ENCODE measurements at regions not wholly inside any gene's neighbourhood (a gene's known extent, or its start where the extent isn't known, plus 50 kb on each side); places are given as distances from the start of the nearest gene placed in this dataset.

GRCh38 chr16:22635801-22636200, 125.1 kb downstream of the NPIPB5 start:
- Histone ChIP-seq H3K4me3 (ENCODE audit: low read length in 3 of 3) (no peak overlapping the region), H3K9ac (ENCODE audit: low read length in 3 of 3) (no peak overlapping the region), H3K27me3 (ENCODE audit: control insufficient read depth, insufficient read depth, low read length) (no peaks in the 10 kb centered on the region), H3K9me3 (ENCODE audit: control insufficient read depth in 2 of 3, insufficient read depth in 1 of 3, low read length in 3 of 3) (no peaks in the 10 kb centered on the region), H3K4me1 (ENCODE audit: control insufficient read depth in 2 of 3, insufficient read depth in 2 of 3, low read depth in 1 of 3, low read length in 3 of 3) (no peaks in the 10 kb centered on the region), H3K27ac (ENCODE audit: low read depth in 2 of 2, low read length in 2 of 2) (no peak overlapping the region), H3K36me3 (ENCODE audit: control insufficient read depth in 2 of 3, insufficient read depth in 3 of 3, low read length in 3 of 3) (no peaks in the 10 kb centered on the region)
- TF ChIP-seq CTCF (IDR thresholded peaks at IDR 0.05; ENCODE audit: borderline replicate concordance, extremely low read depth, insufficient read depth), result no peak
- FAIRE-seq (no peak), DNase-seq (no peak)
- intact Hi-C loops (cut with DNase I), result no loop called here

- intact Hi-C loops (cut with DNase I), result no loop called here
- H3K27me3 ChIP-seq (ENCODE audit: control insufficient read depth, insufficient read depth, low read length), result no peaks in the 10 kb centered on the region
- H3K9me3 ChIP-seq (ENCODE audit: control insufficient read depth in 2 of 3, insufficient read depth in 1 of 3, low read length in 3 of 3), result no peaks in the 10 kb centered on the region
- H3K4me3 ChIP-seq (ENCODE audit: low read length in 3 of 3), result no peak overlapping the region
- FAIRE-seq (no peak), DNase-seq (no peak)
- H3K4me1 ChIP-seq (ENCODE audit: control insufficient read depth in 2 of 3, insufficient read depth in 2 of 3, low read depth in 1 of 3, low read length in 3 of 3), result no peaks in the 10 kb centered on the region
- no peak overlapping the region for H3K27ac ChIP-seq (ENCODE audit: low read depth in 2 of 2, low read length in 2 of 2)
- no peak overlapping the region for H3K9ac ChIP-seq (ENCODE audit: low read length in 3 of 3)
- H3K36me3 ChIP-seq (ENCODE audit: control insufficient read depth in 2 of 3, insufficient read depth in 3 of 3, low read length in 3 of 3), result no peaks in the 10 kb centered on the region
- no peak for TF ChIP-seq CTCF (IDR thresholded peaks at IDR 0.05; ENCODE audit: borderline replicate concordance, extremely low read depth, insufficient read depth)
Measured at GRCh38 chr16:22638393-22639206, 127.9 kb downstream of the NPIPB5 start.

GRCh38 chr16:22641131-22641628, 130.5 kb downstream of the NPIPB5 start:
- DNase-seq (peak in 2 of 5 donors; percentile 44 to 62), FAIRE-seq (no peak)
- Histone ChIP-seq H3K4me3 (ENCODE audit: low read length in 3 of 3) (no peak overlapping the region), H3K9ac (ENCODE audit: low read length in 3 of 3) (no peak overlapping the region), H3K36me3 (ENCODE audit: control insufficient read depth in 2 of 3, insufficient read depth in 3 of 3, low read length in 3 of 3) (no peaks in the 10 kb centered on the region), H3K27ac (ENCODE audit: low read depth in 2 of 2, low read length in 2 of 2) (no peak overlapping the region), H3K4me1 (ENCODE audit: control insufficient read depth in 2 of 3, insufficient read depth in 2 of 3, low read depth in 1 of 3, low read length in 3 of 3) (no peaks in the 10 kb centered on the region), H3K27me3 (ENCODE audit: control insufficient read depth, insufficient read depth, low read length) (no peaks in the 10 kb centered on the region), H3K9me3 (ENCODE audit: control insufficient read depth in 2 of 3, insufficient read depth in 1 of 3, low read length in 3 of 3) (no peaks in the 10 kb centered on the region)
- no peak for TF ChIP-seq CTCF (IDR thresholded peaks at IDR 0.05; ENCODE audit: borderline replicate concordance, extremely low read depth, insufficient read depth)
- intact Hi-C loops (cut with DNase I), result no loop called here

Measured in kidney (tissue), 13 donors.